ENCODE measurements at regions not wholly inside any gene's neighbourhood (a gene's known extent, or its start where the extent isn't known, plus 50 kb on each side); places are given as distances from the start of the nearest gene placed in this dataset.

DNA sequence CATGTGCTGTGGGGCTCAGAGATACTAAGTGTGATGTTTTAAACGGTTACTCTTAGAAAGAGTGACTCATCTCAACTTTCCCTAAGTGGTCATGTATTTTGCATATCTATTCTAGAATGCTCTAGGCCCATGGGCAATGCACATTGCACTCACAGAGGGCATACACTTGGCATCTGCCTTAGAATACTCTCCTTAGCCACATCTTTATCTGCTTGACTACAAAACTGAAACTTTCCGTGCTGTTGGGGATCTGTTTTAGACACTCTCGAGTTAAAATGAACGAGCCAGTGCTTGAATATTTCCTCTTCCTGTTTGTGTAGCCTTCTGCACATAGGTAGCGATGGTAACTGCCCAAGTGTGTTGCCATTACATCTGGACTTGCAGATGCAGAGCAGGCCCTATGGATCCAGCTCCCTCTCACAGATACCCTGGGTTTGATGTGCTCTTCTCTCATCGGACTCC lies 180.5 kb downstream of the CAND1 start:
- no peak overlapping the region for H3K27ac ChIP-seq (ENCODE audit: extremely low read depth, low read depth, low read length)
- H3K9me3 ChIP-seq (replicated peaks; ENCODE audit: control insufficient read depth, insufficient read depth, low read depth, low read length) = no peaks in the 10 kb centered on the region
- no peaks in the 10 kb centered on the region for H3K27me3 ChIP-seq (ENCODE audit: control insufficient read depth in 2 of 2, insufficient read depth in 2 of 2, low read length in 2 of 2)
- no TSS peak for BruUV-seq (replicated peaks)
- no peaks in the 10 kb centered on the region for H3K4me1 ChIP-seq (replicated peaks in 1 of 2; ENCODE audit: control insufficient read depth in 2 of 2, insufficient read depth in 2 of 2, low read length in 2 of 2)
- intact Hi-C loops (cut with micrococcal nuclease) = no loop called here
- no peak for ATAC-seq
- H3K36me3 ChIP-seq (ENCODE audit: control insufficient read depth, insufficient read depth, low read length) = no peaks in the 10 kb centered on the region
- H3K79me2 ChIP-seq (ENCODE audit: control insufficient read depth, insufficient read depth, low read length) = no peaks in the 10 kb centered on the region
- 1% methylated on average over 6 of the region's 6 CpGs for WGBS (ENCODE audit: insufficient coverage, low coverage, missing lambda C conversion rate)
- in situ Hi-C loops (cut with MboI) = no loop called here
- no peaks in the 10 kb centered on the region for H4K20me1 ChIP-seq (replicated peaks; ENCODE audit: control insufficient read depth, insufficient read depth, low read length)
- CTCF ChIA-PET (ENCODE audit: low intra/inter-chr PET ratio) = no interaction called here
- DNase-seq (ENCODE audit: extremely low read depth in 1 of 4, low spot score in 3 of 4) = no peak
- H3K9ac ChIP-seq (ENCODE audit: insufficient read depth in 1 of 2, low read depth in 2 of 2, low read length in 2 of 2) = no peak overlapping the region
- H3K4me2 ChIP-seq (ENCODE audit: insufficient read depth, low read length) = no peak overlapping the region
- no peak overlapping the region for H3K4me3 ChIP-seq
- TF ChIP-seq FOSL1 (tag; conservative IDR thresholded peaks at IDR 0.05) (peak; percentile 53), JUND (IDR thresholded peaks at IDR 0.05; ENCODE audit: borderline replicate concordance, low read depth, low read length) (no peak), JUND (tag; IDR thresholded peaks at IDR 0.05; ENCODE audit: borderline replicate concordance, low read depth, low read length) (peak; percentile 26; the same call in 1 of the 3 replicates), IRF9 (tag; IDR thresholded peaks at IDR 0.05) (no peak), RBM39 (optimal IDR thresholded peaks at IDR 0.05; ENCODE audit: low read depth, low read length) (no peak)
- no peak overlapping the region for H2AFZ ChIP-seq (ENCODE audit: low read depth, low read length)
- no peaks in the 10 kb centered on the region for H3K9me1 ChIP-seq (ENCODE audit: control insufficient read depth, insufficient read depth, low read length)
- no peak for FAIRE-seq
- POLR2A ChIA-PET = no interaction called here

DNA sequence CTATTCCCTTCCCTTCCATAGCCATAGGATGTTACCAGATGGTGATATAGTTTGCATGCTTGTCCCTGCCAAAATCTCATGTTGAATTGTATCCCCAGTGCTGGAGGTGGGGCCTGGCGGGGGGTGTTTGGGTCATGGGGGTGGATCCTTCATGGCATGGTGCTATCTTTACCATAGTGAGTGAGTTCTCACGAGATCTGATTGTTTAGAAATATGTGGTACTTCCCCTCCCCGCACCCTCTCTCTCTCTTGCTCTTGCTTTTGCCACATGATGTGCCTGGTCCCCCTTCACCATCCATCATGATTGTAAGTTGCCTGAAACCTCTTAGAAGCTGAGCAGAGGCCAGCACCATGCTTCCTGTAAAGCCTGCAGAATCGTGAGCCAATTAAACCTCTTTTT lies 181.3 kb downstream of the CAND1 start:
- Histone ChIP-seq H3K36me3 (ENCODE audit: control insufficient read depth, insufficient read depth, low read length) (no peaks in the 10 kb centered on the region), H3K9ac (ENCODE audit: insufficient read depth in 1 of 2, low read depth in 2 of 2, low read length in 2 of 2) (no peak overlapping the region), H4K20me1 (replicated peaks; ENCODE audit: control insufficient read depth, insufficient read depth, low read length) (no peaks in the 10 kb centered on the region), H3K79me2 (ENCODE audit: control insufficient read depth, insufficient read depth, low read length) (no peaks in the 10 kb centered on the region), H3K9me3 (replicated peaks; ENCODE audit: control insufficient read depth, insufficient read depth, low read depth, low read length) (no peaks in the 10 kb centered on the region), H3K4me2 (ENCODE audit: insufficient read depth, low read length) (no peak overlapping the region), H3K4me1 (replicated peaks in 1 of 2; ENCODE audit: control insufficient read depth in 2 of 2, insufficient read depth in 2 of 2, low read length in 2 of 2) (no peaks in the 10 kb centered on the region), H2AFZ (ENCODE audit: low read depth, low read length) (no peak overlapping the region), H3K4me3 (no peak overlapping the region), H3K27me3 (ENCODE audit: control insufficient read depth in 2 of 2, insufficient read depth in 2 of 2, low read length in 2 of 2) (0 out of 5 replicates have a peak, but pooled peaks cover 0 to 3% of the 10 kb centered on the region in 2 experiments), H3K27ac (ENCODE audit: extremely low read depth, low read depth, low read length) (no peak overlapping the region), H3K9me1 (ENCODE audit: control insufficient read depth, insufficient read depth, low read length) (no peaks in the 10 kb centered on the region)
- no TSS peak for BruUV-seq (replicated peaks)
- ChIA-PET CTCF (ENCODE audit: low intra/inter-chr PET ratio) (no interaction called here), POLR2A (interaction anchor here (1.7 kb wide), 1 partner anchor 10 kb away, joined by 3 read pairs; no protein-coding TSS in a partner anchor)
- intact Hi-C loops (cut with micrococcal nuclease) (no loop called here), in situ Hi-C loops (cut with MboI) (no loop called here)
- ATAC-seq (no peak), FAIRE-seq (no peak), DNase-seq (ENCODE audit: extremely low read depth in 1 of 4, low spot score in 3 of 4) (no peak)
- WGBS (ENCODE audit: insufficient coverage, low coverage, missing lambda C conversion rate) = 2% methylated on average over 4 of the region's 4 CpGs
- TF ChIP-seq HOXB6 (CRISPR knock-in tag; IDR thresholded peaks at IDR 0.05; ENCODE audit: borderline replicate concordance) = no peak
- no peak for TF ChIP-seq MYBL2 (IDR thresholded peaks at IDR 0.05; ENCODE audit: low read depth)
- TF ChIP-seq MYBL2 (CRISPR knock-in tag; IDR thresholded peaks at IDR 0.05; ENCODE audit: borderline replicate concordance) = no peak
- TF ChIP-seq CBX2 (IDR thresholded peaks at IDR 0.05; ENCODE audit: insufficient read depth, low read length, poor library complexity, severe bottlenecking) = no peak
- TF ChIP-seq SETDB1 (IDR thresholded peaks at IDR 0.05; ENCODE audit: low read length) = no peak
- TF ChIP-seq ZNF444 (CRISPR knock-in tag; IDR thresholded peaks at IDR 0.05) = no peak
- no peak for TF ChIP-seq CTBP1 (IDR thresholded peaks at IDR 0.05; ENCODE audit: borderline replicate concordance)
- no peak for TF ChIP-seq KLF1 (tag; IDR thresholded peaks at IDR 0.05)
- no peak for TF ChIP-seq ZNF695 (CRISPR knock-in tag; IDR thresholded peaks at IDR 0.05)
- TF ChIP-seq PHF8 (IDR thresholded peaks at IDR 0.05; ENCODE audit: borderline replicate concordance, low read length) = no peak
- no peak for TF ChIP-seq POLR2AphosphoS2 (IDR thresholded peaks at IDR 0.05; ENCODE audit: low read length)
- no peak for TF ChIP-seq TAL1 (IDR thresholded peaks at IDR 0.05)

Measured in K562 (cell line).